ENCODE measurements at regions not wholly inside any gene's neighbourhood (a gene's known extent, or its start where the extent isn't known, plus 50 kb on each side); places are given as distances from the start of the nearest gene placed in this dataset.

GRCh38 chr9:89792189-89793123 is 187.6 kb downstream of the GADD45G start:
- DNase-seq (ENCODE audit: low read depth, low spot score): no peak

- DNase-seq (ENCODE audit: low read depth, low spot score): no peak
Measured at GRCh38 chr9:89793124-89793495, 188.3 kb downstream of the GADD45G start.

- no peak for DNase-seq (ENCODE audit: low read depth, low spot score)
Measured at GRCh38 chr9:89793551-89793950, 188.7 kb downstream of the GADD45G start.

- DNase-seq (ENCODE audit: low read depth, low spot score): no peak
Measured at GRCh38 chr9:89794918-89795317, 190.1 kb downstream of the GADD45G start.

GRCh38 chr9:89795538-89796195 is 190.9 kb downstream of the GADD45G start:
- DNase-seq (ENCODE audit: low read depth, low spot score): no peak

DNA sequence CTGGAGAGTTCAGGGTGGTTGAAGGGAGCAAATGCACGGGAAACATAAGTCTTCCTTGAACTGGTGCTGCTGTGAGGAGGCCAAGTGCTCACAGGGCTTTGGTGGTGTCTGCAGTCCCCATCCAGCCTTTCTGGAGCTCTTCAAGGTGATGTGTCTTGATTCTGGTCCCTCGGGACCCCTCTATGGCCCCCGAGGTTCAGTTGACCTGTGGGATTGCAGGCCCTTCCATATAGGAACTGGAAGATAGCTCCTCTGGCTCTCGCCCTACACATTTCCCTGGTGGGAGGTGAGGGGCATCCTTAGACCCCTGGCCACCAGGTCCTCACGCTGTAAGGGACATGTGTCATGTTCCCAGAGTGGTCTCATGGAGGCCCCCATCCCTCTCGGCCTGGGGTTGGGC is 191.8 kb downstream of the GADD45G start:
- no peak for DNase-seq (ENCODE audit: low read depth, low spot score)

GRCh38 chr9:89797255-89797654 is 192.4 kb downstream of the GADD45G start:
- DNase-seq (ENCODE audit: low read depth, low spot score): no peak

- DNase-seq (ENCODE audit: low read depth, low spot score): no peak
Measured at GRCh38 chr9:89797937-89798455, 193.2 kb downstream of the GADD45G start.

- DNase-seq (ENCODE audit: low read depth, low spot score): no peak
Measured at GRCh38 chr9:89798547-89799120, 193.8 kb downstream of the GADD45G start.

DNA sequence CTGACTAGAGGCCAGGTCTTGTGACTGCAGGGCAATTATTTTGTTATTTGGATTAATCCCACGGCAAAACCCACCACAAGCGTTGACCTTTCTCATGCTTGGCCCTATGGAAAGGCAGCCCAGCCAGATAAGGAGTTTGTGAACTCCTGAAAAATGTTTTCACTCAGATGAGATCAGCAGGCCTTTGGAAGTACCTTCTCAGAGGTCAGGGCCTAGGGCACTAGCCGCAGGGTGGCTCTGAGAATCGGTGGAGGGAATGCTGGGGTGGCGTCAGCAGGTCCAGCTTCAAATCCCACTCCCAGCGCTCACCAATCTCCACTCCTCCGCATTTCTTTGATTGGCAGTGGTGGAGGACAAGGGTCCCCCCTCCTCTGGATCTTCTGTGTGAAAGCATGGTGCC is 194.4 kb downstream of the GADD45G start:
- DNase-seq (ENCODE audit: low read depth, low spot score): no peak

- DNase-seq (ENCODE audit: low read depth, low spot score): no peak
Measured at GRCh38 chr9:89799766-89800165, 195.0 kb downstream of the GADD45G start.

DNA sequence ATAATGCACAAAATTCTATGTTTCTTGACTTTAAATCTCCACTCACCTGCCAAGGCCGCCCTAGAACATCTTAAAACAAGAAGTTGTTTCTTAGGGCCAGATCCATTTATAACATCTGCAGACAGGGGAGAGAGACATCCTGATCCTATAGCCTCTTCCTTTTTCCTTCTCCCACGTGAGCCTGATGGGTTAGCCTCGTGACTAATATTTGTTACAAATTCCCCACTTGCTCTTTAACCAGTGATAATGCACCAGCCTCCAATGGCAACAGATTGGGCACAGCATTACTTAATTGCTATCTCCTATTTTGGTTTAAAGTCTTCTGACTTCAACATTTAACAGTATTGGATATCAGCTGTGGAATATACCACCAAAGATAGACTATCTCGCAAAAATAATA is 196.5 kb downstream of the GADD45G start:
- no peak for DNase-seq (ENCODE audit: low read depth, low spot score)

- DNase-seq (ENCODE audit: low read depth, low spot score): no peak
Measured at GRCh38 chr9:89801742-89802670, 197.2 kb downstream of the GADD45G start.

GRCh38 chr9:89802781-89803355 is 198.1 kb downstream of the GADD45G start:
- DNase-seq (ENCODE audit: low read depth, low spot score): peak; percentile 80

DNA sequence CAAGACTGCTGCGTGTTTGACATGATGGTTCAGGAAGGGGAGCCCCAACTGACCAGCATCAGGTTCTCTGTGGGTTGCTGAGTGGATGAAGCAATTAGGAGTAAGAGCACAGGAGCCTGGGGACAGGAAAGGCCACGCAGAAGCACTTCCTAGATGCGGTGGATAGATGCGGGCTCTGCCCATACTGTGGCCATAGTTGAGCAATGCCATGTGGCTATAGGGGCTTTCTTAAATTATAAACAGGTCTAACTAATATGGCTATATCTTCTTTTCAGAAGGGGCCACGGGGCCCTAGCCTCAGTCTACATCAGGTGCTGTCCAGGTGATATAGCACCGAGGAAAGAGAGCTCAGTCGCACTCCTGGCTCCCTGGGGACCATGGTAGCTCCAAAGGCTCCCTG is 198.6 kb downstream of the GADD45G start:
- DNase-seq (ENCODE audit: low read depth, low spot score): no peak

DNA sequence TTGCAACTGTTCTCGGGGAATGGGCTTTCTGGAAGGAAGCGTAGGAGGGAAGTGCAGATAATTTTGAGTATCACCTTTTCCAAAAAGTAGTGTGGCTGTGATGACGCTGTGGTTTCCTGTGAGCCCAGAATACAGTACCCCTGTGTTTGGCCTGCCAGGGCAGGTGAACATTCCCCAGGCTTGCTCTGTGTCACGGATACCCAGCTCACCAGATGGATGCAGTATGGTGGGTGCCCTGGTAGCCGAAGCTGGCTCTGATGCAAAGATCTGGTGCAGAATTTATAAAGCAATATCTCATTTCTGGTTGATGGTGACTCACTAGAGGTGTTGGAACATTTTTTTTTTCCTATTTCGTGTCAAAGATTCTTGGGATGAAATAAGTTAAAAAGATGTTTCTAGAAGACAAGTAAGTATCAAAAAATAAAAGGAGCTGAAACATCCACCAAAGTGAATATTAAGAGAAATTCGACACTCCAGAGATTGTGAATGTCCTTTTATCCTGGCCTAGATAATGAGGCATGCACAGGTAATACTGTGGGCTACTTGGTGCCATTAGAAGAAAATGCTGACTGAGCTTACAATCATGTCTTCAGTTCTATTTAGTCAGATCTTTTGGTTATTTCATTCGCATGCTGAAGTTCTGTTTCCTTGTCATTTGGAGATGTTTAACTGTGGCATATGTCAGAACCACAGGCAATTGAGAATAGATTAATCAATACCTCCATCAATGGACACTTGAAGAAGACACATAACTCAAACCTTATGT is 200.1 kb downstream of the GADD45G start:
- DNase-seq (ENCODE audit: low read depth, low spot score): no peak

DNA sequence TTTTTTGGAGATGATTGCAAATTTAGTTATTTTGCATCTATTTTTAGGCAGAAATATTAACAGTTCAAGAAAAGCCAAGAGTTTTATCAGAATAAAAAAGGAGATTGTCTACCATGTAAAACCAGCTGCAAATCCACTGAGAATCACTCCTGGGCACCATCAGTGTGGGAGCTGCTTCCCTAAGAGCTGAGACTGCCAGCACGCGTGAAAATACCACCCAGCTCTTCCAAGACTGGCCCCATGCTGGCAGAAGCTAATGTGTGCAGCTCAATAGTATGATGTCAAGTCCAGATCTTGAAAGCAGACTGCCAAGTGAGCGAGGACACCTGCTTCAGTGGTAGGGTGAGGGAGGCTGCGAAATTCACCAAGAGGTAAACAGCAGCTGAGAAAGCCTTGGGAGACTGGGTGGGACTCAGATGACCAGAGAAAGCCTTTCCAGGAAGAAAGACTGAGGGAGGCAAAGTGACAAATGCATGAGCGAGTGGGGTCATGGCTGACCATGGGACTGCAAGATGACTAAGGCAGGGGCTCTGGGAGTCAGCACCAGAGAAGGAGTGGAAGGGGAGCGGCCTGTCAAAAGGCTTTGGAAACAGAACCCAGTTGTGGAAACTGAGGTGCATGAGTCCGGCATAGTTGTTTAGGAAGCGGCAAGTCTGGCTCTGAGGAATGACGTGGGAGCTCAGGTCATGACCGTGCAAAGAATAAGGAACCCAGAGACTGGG is 200.9 kb downstream of the GADD45G start:
- DNase-seq (ENCODE audit: low read depth, low spot score): no peak

DNA sequence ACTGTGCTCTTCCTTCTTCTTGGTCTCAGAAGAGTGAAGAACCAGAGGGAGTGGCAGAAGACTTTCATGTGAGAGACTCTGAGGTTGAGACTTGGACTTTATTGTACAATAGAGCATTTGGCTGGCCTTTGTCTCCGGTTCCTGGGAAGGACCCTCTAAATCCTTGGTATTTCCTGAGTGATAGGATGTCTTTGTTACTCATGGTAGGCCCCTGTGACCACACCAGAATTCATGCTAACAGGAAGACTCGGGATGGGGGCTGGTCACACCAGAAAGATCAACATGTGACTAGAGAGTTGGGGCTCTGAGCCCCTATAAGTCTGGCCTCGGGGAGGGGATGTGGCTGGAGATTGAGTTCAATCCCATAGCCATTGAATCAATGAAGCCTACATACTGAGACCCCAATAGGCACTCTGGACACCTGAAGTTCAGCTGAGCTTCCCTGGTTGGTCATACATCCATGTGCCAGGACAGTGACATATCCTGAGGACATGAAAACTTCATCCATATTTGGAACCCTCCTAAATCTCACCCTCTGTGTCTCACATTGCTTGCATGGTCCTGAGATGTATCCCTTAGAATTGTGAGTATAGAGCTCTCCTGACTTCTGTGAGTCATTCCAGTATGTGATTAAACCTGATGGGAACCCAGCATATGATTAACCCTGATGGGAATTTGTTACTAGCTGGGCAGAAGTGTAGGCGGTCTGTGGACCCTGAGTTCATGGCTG is 201.7 kb downstream of the GADD45G start:
- no peak for DNase-seq (ENCODE audit: low read depth, low spot score)

GRCh38 chr9:89807101-89807395 is 202.2 kb downstream of the GADD45G start:
- no peak for DNase-seq (ENCODE audit: low read depth, low spot score)
